ENCODE measurements at regions not wholly inside any gene's neighbourhood (a gene's known extent, or its start where the extent isn't known, plus 50 kb on each side); places are given as distances from the start of the nearest gene placed in this dataset.
"Not testable (repeated sequence)": the region's sequence is repeated elsewhere in the genome, so short reads cannot be mapped to it uniquely, and the experiment has no call there.

DNA sequence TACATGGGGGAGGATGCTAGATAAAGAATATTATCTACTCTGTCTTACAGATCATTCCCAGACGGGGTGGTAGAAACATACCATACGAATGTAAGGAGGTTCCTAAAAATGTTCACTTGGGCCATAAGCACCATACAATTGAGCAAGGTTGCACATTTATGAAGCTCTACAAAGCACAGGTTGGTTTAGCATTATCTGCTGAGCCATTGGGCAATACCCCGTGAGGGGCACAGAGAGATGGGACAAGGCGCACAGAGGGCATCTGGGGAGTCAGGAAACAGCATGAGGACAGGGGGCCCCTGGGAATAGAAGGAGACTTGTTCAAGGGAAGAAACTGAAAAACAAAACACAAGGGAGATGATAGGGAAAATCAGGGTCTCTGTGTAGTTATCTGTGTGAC is 305.3 kb downstream of the TRIML1 start (continued):
- TF ChIP-seq MYC (IDR thresholded peaks at IDR 0.05; ENCODE audit: borderline replicate concordance, low read length) (no peak), KDM1A (IDR thresholded peaks at IDR 0.05; ENCODE audit: low read depth) (no peak), JUNB (IDR thresholded peaks at IDR 0.05) (no peak), ZNF302 (CRISPR knock-in tag; IDR thresholded peaks at IDR 0.05) (0 out of 2 replicates have a peak, but pooled peaks have one; percentile 54)

DNA sequence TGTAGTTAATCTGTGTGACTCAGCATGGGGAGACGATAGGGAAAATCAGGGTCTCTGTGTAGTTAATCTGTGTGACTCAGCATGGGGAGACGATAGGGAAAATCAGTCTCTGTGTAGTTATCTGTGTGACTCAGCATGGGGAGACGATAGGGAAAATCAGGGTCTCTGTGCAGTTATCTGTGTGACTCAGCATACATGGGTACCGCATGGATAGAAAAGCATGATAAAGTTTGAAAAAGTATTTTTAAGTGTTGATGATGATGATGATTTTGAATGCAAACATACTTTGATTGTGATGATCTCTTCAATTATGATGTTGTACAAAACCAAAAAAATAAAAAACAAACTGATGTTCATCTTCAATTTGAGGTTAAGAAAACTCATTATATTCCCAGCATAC is 309.8 kb downstream of the TRIML1 start:
- DNase-seq (ENCODE audit: low read depth in 1 of 2, low spot score in 1 of 2) (peak in 1 of 2 experiments; percentile 65), ATAC-seq (peak; percentile 51 to 73; a peak in 3 of 6 replicates)
- H3K4me2 ChIP-seq; H3K9me3 ChIP-seq; CTCF ChIA-PET; FAIRE-seq; POLR2A ChIA-PET; H3K4me3 ChIP-seq; TF ChIP-seq FOSL2 (IDR thresholded peaks at IDR 0.05): not testable (repeated sequence)
- Histone ChIP-seq H3K4me1 (peaks cover 18% of the 10 kb centered on the region), H3K27ac (peak overlapping the region; percentile 68 to 87)
- WGBS (ENCODE audit: missing lambda C conversion rate) = 3% methylated on average over 3 of the region's 4 CpGs
- TF ChIP-seq MAFK (IDR thresholded peaks at IDR 0.05; ENCODE audit: partially characterized antibody) = peak; percentile 25
- 0 out of 2 replicates have a peak, but pooled peaks have one; percentile 36 for TF ChIP-seq HOXB13 (CRISPR knock-in tag; IDR thresholded peaks at IDR 0.05; ENCODE audit: low read depth)
- 0 out of 2 replicates have a peak, but pooled peaks have one; percentile 38 for TF ChIP-seq FOSL2 (CRISPR knock-in tag; IDR thresholded peaks at IDR 0.05)

DNA sequence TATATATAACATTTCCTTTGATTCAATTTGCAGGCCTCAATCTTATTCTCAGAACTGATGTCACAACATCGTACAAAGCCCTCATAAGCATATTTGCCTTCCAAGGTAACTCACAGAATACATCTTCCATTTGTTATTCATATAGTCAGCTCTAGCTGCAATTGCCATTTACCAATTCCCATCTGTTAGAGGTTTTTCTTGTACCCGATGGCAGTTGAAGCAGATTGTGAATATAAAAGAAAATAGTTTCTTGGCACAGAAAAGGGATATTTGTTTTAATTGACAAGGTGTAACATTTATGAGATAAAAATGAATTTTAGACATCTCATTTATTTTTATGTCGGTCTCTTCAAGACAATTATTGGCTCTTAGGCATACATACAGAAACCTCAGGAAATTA is 311.3 kb downstream of the TRIML1 start:
- ChIA-PET CTCF (interaction anchor here (1.1 kb wide), 1 partner anchor 844 kb away, joined by 3 read pairs; no protein-coding TSS in a partner anchor), POLR2A (no interaction called here)
- TF ChIP-seq CEBPB (IDR thresholded peaks at IDR 0.05) = no peak
- no peak for TF ChIP-seq FOXS1 (CRISPR knock-in tag; IDR thresholded peaks at IDR 0.05)
- TF ChIP-seq, protein P1, sequence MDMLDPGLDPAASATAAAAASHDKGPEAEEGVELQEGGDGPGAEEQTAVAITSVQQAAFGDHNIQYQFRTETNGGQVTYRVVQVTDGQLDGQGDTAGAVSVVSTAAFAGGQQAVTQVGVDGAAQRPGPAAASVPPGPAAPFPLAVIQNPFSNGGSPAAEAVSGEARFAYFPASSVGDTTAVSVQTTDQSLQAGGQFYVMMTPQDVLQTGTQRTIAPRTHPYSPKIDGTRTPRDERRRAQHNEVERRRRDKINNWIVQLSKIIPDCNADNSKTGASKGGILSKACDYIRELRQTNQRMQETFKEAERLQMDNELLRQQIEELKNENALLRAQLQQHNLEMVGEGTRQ (IDR thresholded peaks at IDR 0.05) = no peak
- no peak for TF ChIP-seq CHD4 (IDR thresholded peaks at IDR 0.05; ENCODE audit: borderline replicate concordance)
- TF ChIP-seq NPAS2 (CRISPR knock-in tag; IDR thresholded peaks at IDR 0.05; ENCODE audit: borderline replicate concordance) = no peak
- TF ChIP-seq RFX5 (IDR thresholded peaks at IDR 0.05) = no peak
- TF ChIP-seq RCOR1 (IDR thresholded peaks at IDR 0.05; ENCODE audit: low read depth, low read length) = no peak
- TF ChIP-seq, protein P2, sequence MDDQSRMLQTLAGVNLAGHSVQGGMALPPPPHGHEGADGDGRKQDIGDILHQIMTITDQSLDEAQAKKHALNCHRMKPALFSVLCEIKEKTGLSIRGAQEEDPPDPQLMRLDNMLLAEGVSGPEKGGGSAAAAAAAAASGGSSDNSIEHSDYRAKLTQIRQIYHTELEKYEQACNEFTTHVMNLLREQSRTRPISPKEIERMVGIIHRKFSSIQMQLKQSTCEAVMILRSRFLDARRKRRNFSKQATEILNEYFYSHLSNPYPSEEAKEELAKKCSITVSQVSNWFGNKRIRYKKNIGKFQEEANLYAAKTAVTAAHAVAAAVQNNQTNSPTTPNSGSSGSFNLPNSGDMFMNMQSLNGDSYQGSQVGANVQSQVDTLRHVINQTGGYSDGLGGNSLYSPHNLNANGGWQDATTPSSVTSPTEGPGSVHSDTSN (IDR thresholded peaks at IDR 0.05) = no peak
- TF ChIP-seq MYC (IDR thresholded peaks at IDR 0.05; ENCODE audit: borderline replicate concordance, low read length) = no peak
- peaks cover 11% of the 10 kb centered on the region for H3K4me1 ChIP-seq
- 67% methylated on average over 3 of the region's 3 CpGs for WGBS (ENCODE audit: missing lambda C conversion rate)
- no peak overlapping the region for H3K4me3 ChIP-seq
- H3K4me2 ChIP-seq = no peak overlapping the region
- H3K9me3 ChIP-seq = no peaks in the 10 kb centered on the region
- no peak for DNase-seq (ENCODE audit: low read depth in 1 of 2, low spot score in 1 of 2)
- no peak for ATAC-seq
- H3K27ac ChIP-seq = peak overlapping the region; percentile 61 to 68; a peak in 4 of 6 replicates
- no peak for FAIRE-seq

DNA sequence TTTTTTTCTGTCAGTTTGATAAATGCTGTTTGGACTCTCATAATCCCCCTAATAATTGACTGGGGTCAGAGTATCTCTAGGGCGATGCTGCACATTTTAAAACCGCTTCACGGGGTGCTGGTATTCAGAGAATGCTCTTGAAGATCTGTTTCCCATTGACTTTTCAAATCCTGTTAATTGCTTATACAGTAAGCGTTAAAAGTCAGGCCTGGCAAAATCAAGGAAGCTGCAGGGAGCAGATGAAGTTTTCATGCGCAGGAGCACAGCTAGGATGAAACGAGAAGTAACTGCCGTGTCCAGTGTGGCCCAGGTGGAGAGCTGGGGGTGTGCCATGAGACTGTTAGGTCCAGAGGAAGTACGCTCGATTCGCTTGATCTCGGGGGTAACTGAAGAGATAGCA is 312.9 kb downstream of the TRIML1 start:
- FAIRE-seq (no peak), ATAC-seq (no peak), DNase-seq (ENCODE audit: low read depth in 1 of 2, low spot score in 1 of 2) (no peak)
- WGBS (ENCODE audit: missing lambda C conversion rate) = 85% methylated on average over 11 of the region's 11 CpGs
- no peaks in the 10 kb centered on the region for H3K9me3 ChIP-seq
- no peak overlapping the region for H3K4me3 ChIP-seq
- CTCF ChIA-PET = no interaction called here
- peaks cover 10% of the 10 kb centered on the region for H3K4me1 ChIP-seq
- peak overlapping the region in 1 of 2 experiments; percentile 72; a peak in 3 of 6 replicates for H3K27ac ChIP-seq
- POLR2A ChIA-PET = no interaction called here
- no peak overlapping the region for H3K4me2 ChIP-seq
- no peak for TF ChIP-seq PHF8 (IDR thresholded peaks at IDR 0.05; ENCODE audit: borderline replicate concordance, low read depth)
- TF ChIP-seq RFX5 (IDR thresholded peaks at IDR 0.05) = no peak
- TF ChIP-seq MAZ (IDR thresholded peaks at IDR 0.05; ENCODE audit: borderline replicate concordance, low read depth, low read length) = no peak
- TF ChIP-seq GATA3 (IDR thresholded peaks at IDR 0.05; ENCODE audit: borderline replicate concordance) = no peak
- no peak for TF ChIP-seq POLR2AphosphoS2 (conservative IDR thresholded peaks at IDR 0.05; ENCODE audit: low read length)
- TF ChIP-seq, protein P3, sequence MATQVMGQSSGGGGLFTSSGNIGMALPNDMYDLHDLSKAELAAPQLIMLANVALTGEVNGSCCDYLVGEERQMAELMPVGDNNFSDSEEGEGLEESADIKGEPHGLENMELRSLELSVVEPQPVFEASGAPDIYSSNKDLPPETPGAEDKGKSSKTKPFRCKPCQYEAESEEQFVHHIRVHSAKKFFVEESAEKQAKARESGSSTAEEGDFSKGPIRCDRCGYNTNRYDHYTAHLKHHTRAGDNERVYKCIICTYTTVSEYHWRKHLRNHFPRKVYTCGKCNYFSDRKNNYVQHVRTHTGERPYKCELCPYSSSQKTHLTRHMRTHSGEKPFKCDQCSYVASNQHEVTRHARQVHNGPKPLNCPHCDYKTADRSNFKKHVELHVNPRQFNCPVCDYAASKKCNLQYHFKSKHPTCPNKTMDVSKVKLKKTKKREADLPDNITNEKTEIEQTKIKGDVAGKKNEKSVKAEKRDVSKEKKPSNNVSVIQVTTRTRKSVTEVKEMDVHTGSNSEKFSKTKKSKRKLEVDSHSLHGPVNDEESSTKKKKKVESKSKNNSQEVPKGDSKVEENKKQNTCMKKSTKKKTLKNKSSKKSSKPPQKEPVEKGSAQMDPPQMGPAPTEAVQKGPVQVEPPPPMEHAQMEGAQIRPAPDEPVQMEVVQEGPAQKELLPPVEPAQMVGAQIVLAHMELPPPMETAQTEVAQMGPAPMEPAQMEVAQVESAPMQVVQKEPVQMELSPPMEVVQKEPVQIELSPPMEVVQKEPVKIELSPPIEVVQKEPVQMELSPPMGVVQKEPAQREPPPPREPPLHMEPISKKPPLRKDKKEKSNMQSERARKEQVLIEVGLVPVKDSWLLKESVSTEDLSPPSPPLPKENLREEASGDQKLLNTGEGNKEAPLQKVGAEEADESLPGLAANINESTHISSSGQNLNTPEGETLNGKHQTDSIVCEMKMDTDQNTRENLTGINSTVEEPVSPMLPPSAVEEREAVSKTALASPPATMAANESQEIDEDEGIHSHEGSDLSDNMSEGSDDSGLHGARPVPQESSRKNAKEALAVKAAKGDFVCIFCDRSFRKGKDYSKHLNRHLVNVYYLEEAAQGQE (IDR thresholded peaks at IDR 0.05) = no peak
- TF ChIP-seq, protein P2 (IDR thresholded peaks at IDR 0.05) = no peak
- TF ChIP-seq, protein P4, sequence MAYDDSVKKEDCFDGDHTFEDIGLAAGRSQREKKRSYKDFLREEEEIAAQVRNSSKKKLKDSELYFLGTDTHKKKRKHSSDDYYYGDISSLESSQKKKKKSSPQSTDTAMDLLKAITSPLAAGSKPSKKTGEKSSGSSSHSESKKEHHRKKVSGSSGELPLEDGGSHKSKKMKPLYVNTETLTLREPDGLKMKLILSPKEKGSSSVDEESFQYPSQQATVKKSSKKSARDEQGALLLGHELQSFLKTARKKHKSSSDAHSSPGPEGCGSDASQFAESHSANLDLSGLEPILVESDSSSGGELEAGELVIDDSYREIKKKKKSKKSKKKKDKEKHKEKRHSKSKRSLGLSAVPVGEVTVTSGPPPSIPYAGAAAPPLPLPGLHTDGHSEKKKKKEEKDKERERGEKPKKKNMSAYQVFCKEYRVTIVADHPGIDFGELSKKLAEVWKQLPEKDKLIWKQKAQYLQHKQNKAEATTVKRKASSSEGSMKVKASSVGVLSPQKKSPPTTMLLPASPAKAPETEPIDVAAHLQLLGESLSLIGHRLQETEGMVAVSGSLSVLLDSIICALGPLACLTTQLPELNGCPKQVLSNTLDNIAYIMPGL (CRISPR knock-in tag; IDR thresholded peaks at IDR 0.05; ENCODE audit: borderline replicate concordance) = no peak
- TF ChIP-seq TFCP2L1 (CRISPR knock-in tag; IDR thresholded peaks at IDR 0.05) = no peak

All from A549 (cell line).